ENCODE measurements at regions not wholly inside any gene's neighbourhood (a gene's known extent, or its start where the extent isn't known, plus 50 kb on each side); places are given as distances from the start of the nearest gene placed in this dataset.

GRCh38 chr12:125978286-125978685 lies 913.1 kb downstream of the AACS start:
- TF ChIP-seq CTCF (IDR thresholded peaks at IDR 0.05; ENCODE audit: low read length) (no peak), EZH2 (IDR thresholded peaks at IDR 0.05; ENCODE audit: borderline replicate concordance, low read length) (no peak)
